Esophagus muscularis mucosa (tissue), 3 donors: ENCODE measurements at regions not wholly inside any gene's neighbourhood (a gene's known extent, or its start where the extent isn't known, plus 50 kb on each side); places are given as distances from the start of the nearest gene placed in this dataset.

Experiments
- POLR2A ChIP-seq: fragments of 450-650 bp; IDR thresholded peaks from one replicate; pipeline ENCODE4 v1.6.1; 2017; ENCODE audit warnings: antibody characterized with exemption, moderate library complexity, mild to moderate bottlenecking, low read depth
- TF ChIP-seq, protein P1 (sequence below), 3 experiments: fragments of 200-600 bp in 2 of 3; fragments of 450-650 bp in 1 of 3; sonication (generic) in 2 of 3; IDR thresholded peaks; one replicate each; pipeline ENCODE4 v1.5.1; 2017 to 2019; ENCODE audit warnings: antibody characterized with exemption in 3 of 3, mild to moderate bottlenecking in 2 of 3, moderate library complexity in 1 of 3

DNA sequence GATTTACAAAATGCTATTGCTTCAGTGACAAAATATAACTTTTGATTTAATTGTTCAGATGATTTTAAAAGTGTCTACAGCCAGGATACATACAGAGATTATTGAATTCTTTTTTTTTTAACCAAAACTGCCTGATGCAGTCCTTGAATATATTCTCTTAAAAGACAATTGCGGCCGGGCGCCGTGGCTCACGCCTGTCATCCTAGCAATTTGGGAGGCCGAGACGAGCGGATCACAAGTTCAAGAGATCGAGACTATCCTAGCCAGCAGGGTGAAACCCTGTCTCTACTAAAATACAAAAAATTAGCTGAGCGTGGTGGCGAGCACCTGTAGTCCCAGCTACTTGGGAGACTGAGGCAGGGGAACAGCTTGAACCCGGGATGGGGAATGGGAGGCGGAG, 497.0 kb upstream of the FSIP2 start:
- TF ChIP-seq, protein P1, sequence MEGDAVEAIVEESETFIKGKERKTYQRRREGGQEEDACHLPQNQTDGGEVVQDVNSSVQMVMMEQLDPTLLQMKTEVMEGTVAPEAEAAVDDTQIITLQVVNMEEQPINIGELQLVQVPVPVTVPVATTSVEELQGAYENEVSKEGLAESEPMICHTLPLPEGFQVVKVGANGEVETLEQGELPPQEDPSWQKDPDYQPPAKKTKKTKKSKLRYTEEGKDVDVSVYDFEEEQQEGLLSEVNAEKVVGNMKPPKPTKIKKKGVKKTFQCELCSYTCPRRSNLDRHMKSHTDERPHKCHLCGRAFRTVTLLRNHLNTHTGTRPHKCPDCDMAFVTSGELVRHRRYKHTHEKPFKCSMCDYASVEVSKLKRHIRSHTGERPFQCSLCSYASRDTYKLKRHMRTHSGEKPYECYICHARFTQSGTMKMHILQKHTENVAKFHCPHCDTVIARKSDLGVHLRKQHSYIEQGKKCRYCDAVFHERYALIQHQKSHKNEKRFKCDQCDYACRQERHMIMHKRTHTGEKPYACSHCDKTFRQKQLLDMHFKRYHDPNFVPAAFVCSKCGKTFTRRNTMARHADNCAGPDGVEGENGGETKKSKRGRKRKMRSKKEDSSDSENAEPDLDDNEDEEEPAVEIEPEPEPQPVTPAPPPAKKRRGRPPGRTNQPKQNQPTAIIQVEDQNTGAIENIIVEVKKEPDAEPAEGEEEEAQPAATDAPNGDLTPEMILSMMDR (IDR thresholded peaks at IDR 0.05), result no peak
- no peak for TF ChIP-seq POLR2A
